ENCODE measurements at regions not wholly inside any gene's neighbourhood (a gene's known extent, or its start where the extent isn't known, plus 50 kb on each side); places are given as distances from the start of the nearest gene placed in this dataset.

DNA sequence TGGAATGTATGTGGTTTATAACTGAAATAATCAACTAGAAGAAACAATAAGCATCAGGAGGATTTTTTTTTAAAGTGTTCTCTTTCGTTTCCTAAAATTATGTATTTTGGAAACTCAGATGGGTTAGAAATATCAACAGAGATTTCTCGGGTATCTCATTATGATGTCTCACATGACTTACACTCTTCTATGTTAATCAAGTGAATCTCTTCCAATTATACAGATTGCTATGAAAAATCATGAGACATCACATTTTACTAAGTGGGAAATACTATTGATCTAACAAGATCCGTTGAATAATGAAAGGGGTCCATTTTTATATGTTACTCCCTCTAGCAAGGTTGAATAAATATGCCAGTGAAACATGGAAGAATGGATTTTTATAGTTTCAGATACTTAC lies 54.7 kb upstream of the NRIP1 start:
- BruUV-seq (replicated peaks) = no TSS peak
- 0 out of 2 replicates have a peak, but pooled peaks cover 3% of the 10 kb centered on the region for H4K20me1 ChIP-seq (replicated peaks; ENCODE audit: control insufficient read depth, insufficient read depth, low read length)
- ChIA-PET POLR2A (no interaction called here), CTCF (ENCODE audit: low intra/inter-chr PET ratio) (no interaction called here)
- H3K4me3 ChIP-seq = no peak overlapping the region
- H3K36me3 ChIP-seq (ENCODE audit: control insufficient read depth, insufficient read depth, low read length) = no peaks in the 10 kb centered on the region
- intact Hi-C loops (cut with micrococcal nuclease) = no loop called here
- 6% methylated on average over 3 of the region's 3 CpGs for WGBS (ENCODE audit: insufficient coverage, low coverage, missing lambda C conversion rate)
- H3K79me2 ChIP-seq (ENCODE audit: control insufficient read depth, insufficient read depth, low read length) = no peaks in the 10 kb centered on the region
- H2AFZ ChIP-seq (ENCODE audit: low read depth, low read length) = no peak overlapping the region
- H3K9me3 ChIP-seq (replicated peaks; ENCODE audit: control insufficient read depth, insufficient read depth, low read depth, low read length) = no peaks in the 10 kb centered on the region
- ATAC-seq (no peak), FAIRE-seq (no peak), DNase-seq (ENCODE audit: extremely low read depth in 1 of 4, low spot score in 3 of 4) (no peak)
- H3K4me1 ChIP-seq (replicated peaks in 1 of 2; ENCODE audit: control insufficient read depth in 2 of 2, insufficient read depth in 2 of 2, low read length in 2 of 2) = no peaks in the 10 kb centered on the region
- H3K9me1 ChIP-seq (ENCODE audit: control insufficient read depth, insufficient read depth, low read length) = no peaks in the 10 kb centered on the region
- no peak overlapping the region for H3K9ac ChIP-seq (ENCODE audit: insufficient read depth in 1 of 2, low read depth in 2 of 2, low read length in 2 of 2)
- H3K27ac ChIP-seq (ENCODE audit: extremely low read depth, low read depth, low read length) = no peak overlapping the region
- TF ChIP-seq TEAD1 (CRISPR knock-in tag; IDR thresholded peaks at IDR 0.05) = no peak
- TF ChIP-seq, protein P1, sequence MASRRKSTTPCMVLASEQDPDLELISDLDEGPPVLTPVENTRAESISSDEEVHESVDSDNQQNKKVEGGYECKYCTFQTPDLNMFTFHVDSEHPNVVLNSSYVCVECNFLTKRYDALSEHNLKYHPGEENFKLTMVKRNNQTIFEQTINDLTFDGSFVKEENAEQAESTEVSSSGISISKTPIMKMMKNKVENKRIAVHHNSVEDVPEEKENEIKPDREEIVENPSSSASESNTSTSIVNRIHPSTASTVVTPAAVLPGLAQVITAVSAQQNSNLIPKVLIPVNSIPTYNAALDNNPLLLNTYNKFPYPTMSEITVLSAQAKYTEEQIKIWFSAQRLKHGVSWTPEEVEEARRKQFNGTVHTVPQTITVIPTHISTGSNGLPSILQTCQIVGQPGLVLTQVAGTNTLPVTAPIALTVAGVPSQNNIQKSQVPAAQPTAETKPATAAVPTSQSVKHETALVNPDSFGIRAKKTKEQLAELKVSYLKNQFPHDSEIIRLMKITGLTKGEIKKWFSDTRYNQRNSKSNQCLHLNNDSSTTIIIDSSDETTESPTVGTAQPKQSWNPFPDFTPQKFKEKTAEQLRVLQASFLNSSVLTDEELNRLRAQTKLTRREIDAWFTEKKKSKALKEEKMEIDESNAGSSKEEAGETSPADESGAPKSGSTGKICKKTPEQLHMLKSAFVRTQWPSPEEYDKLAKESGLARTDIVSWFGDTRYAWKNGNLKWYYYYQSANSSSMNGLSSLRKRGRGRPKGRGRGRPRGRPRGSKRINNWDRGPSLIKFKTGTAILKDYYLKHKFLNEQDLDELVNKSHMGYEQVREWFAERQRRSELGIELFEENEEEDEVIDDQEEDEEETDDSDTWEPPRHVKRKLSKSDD (conservative IDR thresholded peaks at IDR 0.05; ENCODE audit: low read length) = no peak
- TF ChIP-seq, protein P2, sequence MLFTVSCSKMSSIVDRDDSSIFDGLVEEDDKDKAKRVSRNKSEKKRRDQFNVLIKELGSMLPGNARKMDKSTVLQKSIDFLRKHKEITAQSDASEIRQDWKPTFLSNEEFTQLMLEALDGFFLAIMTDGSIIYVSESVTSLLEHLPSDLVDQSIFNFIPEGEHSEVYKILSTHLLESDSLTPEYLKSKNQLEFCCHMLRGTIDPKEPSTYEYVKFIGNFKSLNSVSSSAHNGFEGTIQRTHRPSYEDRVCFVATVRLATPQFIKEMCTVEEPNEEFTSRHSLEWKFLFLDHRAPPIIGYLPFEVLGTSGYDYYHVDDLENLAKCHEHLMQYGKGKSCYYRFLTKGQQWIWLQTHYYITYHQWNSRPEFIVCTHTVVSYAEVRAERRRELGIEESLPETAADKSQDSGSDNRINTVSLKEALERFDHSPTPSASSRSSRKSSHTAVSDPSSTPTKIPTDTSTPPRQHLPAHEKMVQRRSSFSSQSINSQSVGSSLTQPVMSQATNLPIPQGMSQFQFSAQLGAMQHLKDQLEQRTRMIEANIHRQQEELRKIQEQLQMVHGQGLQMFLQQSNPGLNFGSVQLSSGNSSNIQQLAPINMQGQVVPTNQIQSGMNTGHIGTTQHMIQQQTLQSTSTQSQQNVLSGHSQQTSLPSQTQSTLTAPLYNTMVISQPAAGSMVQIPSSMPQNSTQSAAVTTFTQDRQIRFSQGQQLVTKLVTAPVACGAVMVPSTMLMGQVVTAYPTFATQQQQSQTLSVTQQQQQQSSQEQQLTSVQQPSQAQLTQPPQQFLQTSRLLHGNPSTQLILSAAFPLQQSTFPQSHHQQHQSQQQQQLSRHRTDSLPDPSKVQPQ (CRISPR knock-in tag; IDR thresholded peaks at IDR 0.05; ENCODE audit: borderline replicate concordance) = no peak
- no peaks in the 10 kb centered on the region; a peak in 1 of 5 replicates for H3K27me3 ChIP-seq (ENCODE audit: control insufficient read depth in 2 of 2, insufficient read depth in 2 of 2, low read length in 2 of 2)
- H3K4me2 ChIP-seq (ENCODE audit: insufficient read depth, low read length) = no peak overlapping the region
- in situ Hi-C loops (cut with MboI) = no loop called here
